ENCODE measurements at regions not wholly inside any gene's neighbourhood (a gene's known extent, or its start where the extent isn't known, plus 50 kb on each side); places are given as distances from the start of the nearest gene placed in this dataset.

DNA sequence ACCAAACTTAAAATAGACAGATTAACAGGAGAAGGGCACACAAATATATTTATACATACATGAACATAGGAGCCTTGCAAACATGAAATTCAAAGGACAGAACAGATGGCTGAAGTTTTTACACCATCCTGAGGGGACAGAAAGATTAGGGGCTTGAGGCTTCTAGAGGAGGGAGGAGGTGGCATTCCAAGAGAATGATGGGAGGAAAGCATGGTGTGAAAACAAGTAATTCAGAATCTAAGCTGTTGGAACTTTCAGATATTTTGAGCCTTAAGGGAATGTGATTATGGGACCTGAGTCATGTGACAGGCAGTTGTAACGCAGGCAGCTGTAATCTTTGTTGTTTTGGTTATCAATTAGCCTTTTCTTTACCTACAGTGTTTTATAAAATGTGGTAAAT lies 225.2 kb upstream of the SPOPL start:
- H3K4me3 ChIP-seq (ENCODE audit: low read depth, low read length) = no peak overlapping the region
- DNase-seq (ENCODE audit: low read depth, low spot score) = no peak
- POLR2A ChIA-PET = no interaction called here
- CTCF ChIA-PET = no interaction called here
- TF ChIP-seq, protein P1, sequence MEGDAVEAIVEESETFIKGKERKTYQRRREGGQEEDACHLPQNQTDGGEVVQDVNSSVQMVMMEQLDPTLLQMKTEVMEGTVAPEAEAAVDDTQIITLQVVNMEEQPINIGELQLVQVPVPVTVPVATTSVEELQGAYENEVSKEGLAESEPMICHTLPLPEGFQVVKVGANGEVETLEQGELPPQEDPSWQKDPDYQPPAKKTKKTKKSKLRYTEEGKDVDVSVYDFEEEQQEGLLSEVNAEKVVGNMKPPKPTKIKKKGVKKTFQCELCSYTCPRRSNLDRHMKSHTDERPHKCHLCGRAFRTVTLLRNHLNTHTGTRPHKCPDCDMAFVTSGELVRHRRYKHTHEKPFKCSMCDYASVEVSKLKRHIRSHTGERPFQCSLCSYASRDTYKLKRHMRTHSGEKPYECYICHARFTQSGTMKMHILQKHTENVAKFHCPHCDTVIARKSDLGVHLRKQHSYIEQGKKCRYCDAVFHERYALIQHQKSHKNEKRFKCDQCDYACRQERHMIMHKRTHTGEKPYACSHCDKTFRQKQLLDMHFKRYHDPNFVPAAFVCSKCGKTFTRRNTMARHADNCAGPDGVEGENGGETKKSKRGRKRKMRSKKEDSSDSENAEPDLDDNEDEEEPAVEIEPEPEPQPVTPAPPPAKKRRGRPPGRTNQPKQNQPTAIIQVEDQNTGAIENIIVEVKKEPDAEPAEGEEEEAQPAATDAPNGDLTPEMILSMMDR (IDR thresholded peaks at IDR 0.05; ENCODE audit: insufficient read depth, low read length, missing control alignments) = no peak

DNA sequence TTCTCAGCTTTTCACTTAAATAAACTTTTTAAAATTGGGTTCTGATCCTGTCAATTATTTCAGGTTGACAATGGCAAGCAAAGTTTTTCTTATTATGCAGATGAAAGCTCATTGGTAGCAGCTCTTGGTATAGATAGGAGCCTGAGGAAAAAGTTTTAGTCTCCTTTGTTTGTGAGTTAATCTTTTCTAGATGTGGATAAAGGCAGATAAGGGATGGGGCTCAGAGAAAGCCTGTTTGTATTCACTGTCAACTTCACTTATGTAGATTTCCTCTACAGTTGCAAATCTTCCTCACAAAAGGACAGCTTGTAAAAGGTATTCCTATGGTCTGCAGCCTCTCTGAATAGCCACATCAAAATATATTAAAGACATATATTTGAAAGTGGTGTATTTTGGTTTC lies 224.5 kb upstream of the SPOPL start:
- CTCF ChIA-PET = no interaction called here

DNA sequence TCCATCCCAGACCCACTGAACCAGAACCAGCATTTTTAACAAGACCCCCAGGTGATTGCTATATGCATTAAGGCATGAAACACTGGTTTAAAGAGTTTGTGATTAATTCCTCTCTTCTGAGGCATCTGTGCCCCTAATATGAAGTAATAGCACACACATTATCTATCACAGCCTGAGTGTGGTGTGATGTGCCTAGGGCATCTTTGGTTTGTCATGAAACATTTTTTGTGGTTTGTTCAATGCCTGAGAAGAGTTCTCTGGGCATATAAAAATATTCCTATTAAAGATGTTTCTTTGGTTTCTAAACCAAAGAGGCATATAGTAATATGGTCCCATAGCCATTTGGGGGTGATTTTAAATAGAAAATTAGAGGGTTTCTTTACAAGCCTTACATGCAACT lies 221.7 kb upstream of the SPOPL start:
- ChIA-PET CTCF (no interaction called here), POLR2A (no interaction called here)
- DNase-seq (ENCODE audit: low read depth, low spot score) = no peak
- no peak overlapping the region for H3K4me3 ChIP-seq (ENCODE audit: low read depth, low read length)
- TF ChIP-seq, protein P1 (IDR thresholded peaks at IDR 0.05; ENCODE audit: insufficient read depth, low read length, missing control alignments) = no peak

More for the DNA sequence above, 224.5 kb upstream of the SPOPL start:
- TF ChIP-seq, protein P1 (IDR thresholded peaks at IDR 0.05; ENCODE audit: insufficient read depth, low read length, missing control alignments) = no peak
- POLR2A ChIA-PET = no interaction called here
- DNase-seq (ENCODE audit: low read depth, low spot score) = no peak
- no peak overlapping the region for H3K4me3 ChIP-seq (ENCODE audit: low read depth, low read length)

DNA sequence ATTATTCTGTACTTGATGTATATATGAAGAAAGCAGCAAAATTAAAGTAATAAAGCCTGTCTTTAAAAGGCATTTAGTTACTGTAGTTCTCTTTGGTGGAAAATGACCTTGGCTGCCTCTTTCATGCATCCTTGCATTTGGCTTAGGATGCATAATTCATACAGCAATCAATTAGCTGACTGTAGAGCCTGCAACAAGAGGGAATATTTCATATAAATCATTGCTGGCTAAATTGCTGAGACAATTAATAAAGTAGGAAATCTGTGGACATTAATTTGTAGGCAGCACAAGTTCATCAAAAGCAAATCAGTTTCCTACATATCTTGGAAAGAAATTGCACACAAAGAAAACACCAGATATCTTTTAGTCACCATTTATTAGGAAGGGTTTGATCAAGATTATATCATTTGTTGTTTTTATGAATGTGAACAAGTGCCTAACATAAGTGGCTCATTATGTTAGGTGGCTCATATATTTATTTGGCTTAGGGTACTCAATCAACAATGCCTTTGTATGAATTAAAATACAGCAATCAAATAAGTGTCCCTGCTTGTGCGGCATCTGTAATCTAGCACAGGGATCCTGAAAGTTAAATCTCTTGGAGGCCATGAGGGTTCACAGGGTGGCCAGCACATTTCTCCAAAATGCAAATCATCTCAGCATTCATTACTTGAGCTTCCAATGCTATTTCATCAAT lies 220.4 kb upstream of the SPOPL start:
- no peak for DNase-seq (ENCODE audit: low read depth, low spot score)
- ChIA-PET CTCF (no interaction called here), POLR2A (no interaction called here)
- H3K4me3 ChIP-seq (ENCODE audit: low read depth, low read length) = no peak overlapping the region
- TF ChIP-seq, protein P1 (IDR thresholded peaks at IDR 0.05; ENCODE audit: insufficient read depth, low read length, missing control alignments) = no peak

DNA sequence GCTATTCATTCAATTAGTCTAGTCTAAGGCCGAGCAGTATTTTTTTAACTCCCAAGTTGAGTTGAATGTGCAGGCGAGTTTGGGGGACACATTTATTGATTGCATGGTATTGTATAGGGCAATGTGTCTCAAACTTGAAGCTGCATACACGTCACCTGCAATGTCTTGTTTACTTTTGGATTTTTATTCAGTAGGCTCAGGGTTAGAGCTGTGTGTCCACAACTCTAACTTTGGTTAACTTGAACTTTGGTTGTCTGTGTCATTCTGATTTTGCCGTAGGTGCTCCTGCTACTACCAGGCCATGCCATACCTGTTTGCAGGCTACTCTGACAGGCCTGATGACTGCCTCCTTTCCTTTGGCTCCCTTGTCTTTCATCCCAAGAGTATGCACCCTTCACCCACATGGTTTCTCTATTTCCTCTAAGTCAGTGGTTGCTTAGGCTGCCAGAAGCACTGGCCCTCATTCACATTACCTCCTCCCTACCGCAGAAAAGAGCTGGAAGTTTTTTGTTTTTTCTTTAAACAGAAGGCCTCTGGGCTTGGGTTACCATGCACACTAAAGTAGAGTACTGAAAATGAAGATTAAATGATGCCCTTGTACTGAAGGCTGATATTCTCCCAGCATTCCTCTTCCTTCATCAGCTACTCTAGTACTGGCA lies 219.4 kb upstream of the SPOPL start:
- ChIA-PET CTCF (no interaction called here), POLR2A (no interaction called here)
- no peak overlapping the region for H3K4me3 ChIP-seq (ENCODE audit: low read depth, low read length)
- TF ChIP-seq, protein P1 (IDR thresholded peaks at IDR 0.05; ENCODE audit: insufficient read depth, low read length, missing control alignments) = no peak
- no peak for DNase-seq (ENCODE audit: low read depth, low spot score)

DNA sequence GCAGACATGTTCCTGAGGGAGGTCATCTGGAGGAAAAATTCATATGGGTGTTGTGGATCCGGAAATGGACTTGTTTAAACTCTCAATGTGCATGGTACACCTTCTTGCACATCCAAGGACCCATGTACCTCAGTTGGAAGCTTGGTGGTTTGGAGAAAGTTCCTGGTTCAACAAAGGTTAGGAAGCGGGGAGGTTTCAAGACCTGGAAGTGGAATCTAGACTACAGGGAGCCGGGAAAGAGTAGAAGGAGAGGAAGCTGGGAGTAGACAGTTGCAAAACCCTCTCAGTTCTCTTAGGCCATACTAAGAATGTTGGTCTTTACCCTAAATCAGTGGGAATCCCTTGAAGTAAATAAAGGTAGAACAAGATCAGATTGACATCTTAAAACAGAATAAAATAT lies 209.8 kb upstream of the SPOPL start:
- TF ChIP-seq, protein P1 (IDR thresholded peaks at IDR 0.05; ENCODE audit: insufficient read depth, low read length, missing control alignments) = no peak
- ChIA-PET CTCF (no interaction called here), POLR2A (no interaction called here)
- DNase-seq (ENCODE audit: low read depth, low spot score) = no peak
- no peak overlapping the region for H3K4me3 ChIP-seq (ENCODE audit: low read depth, low read length)
